Breast epithelium (tissue), 3 donors: ENCODE measurements at regions not wholly inside any gene's neighbourhood (a gene's known extent, or its start where the extent isn't known, plus 50 kb on each side); places are given as distances from the start of the nearest gene placed in this dataset.

ENCODE experiments used
- CTCF ChIP-seq, 3 donors: fragments of 450-650 bp; IDR thresholded peaks; one replicate each; pipeline ENCODE4 v1.5.1; 2016 to 2017; ENCODE audit warnings: antibody characterized with exemption in 3 of 3, mild to moderate bottlenecking in 3 of 3, moderate library complexity in 3 of 3
- POLR2A ChIP-seq: fragments of 450-650 bp; IDR thresholded peaks from one replicate; pipeline ENCODE4 v1.6.1; 2016; ENCODE audit warnings: antibody characterized with exemption, mild to moderate bottlenecking, moderate library complexity
- POLR2AphosphoS5 ChIP-seq, 3 donors: sonication (generic); formaldehyde crosslinking; IDR thresholded peaks; one replicate each; pipeline ENCODE4 v1.6.1; 2017; ENCODE audit warnings: antibody characterized with exemption in 3 of 3

GRCh38 chr4:52288212-52288855 lies 237.2 kb downstream of the SPATA18 start:
- TF ChIP-seq CTCF (IDR thresholded peaks at IDR 0.05) (no peak), POLR2A (no peak), POLR2AphosphoS5 (IDR thresholded peaks at IDR 0.05) (no peak)
